HCT116 (cell line): ENCODE measurements at regions not wholly inside any gene's neighbourhood (a gene's known extent, or its start where the extent isn't known, plus 50 kb on each side); places are given as distances from the start of the nearest gene placed in this dataset.
A peak's percentile ranks its signal among the peaks of the same experiment; 100 is the strongest.

ENCODE experiments used
- ATAC-seq: fragments of 200-7000 bp; cut with Tn5 transposase; 2 replicates; pipeline ENCODE4 v1.9.1; 2020; ENCODE audit warnings: mild to moderate bottlenecking, moderate library complexity
- BruUV-seq: library from RNA; stranded (reverse); fragments of 400-500 nt; replicated peaks from 2 replicates; lab custom pipeline; 2021; lab: Mats Ljungman, UMichigan
- CTCF ChIA-PET: fragments of 300-600 bp; sonication (Branson Sonifier 250); formaldehyde crosslinking; loops from one replicate; lab custom pipeline; 2021; ENCODE audit warnings: antibody characterized with exemption; lab: Charles Lee
- POLR2A ChIA-PET: fragments of 300-600, 350-600 bp; sonication (Branson Sonifier 250); formaldehyde crosslinking; loops from one replicate; lab custom pipeline; 2021; ENCODE audit warnings: antibody characterized with exemption; lab: Charles Lee
- RAD21 ChIA-PET, 2 experiments: fragments of 300-600 bp; sonication (Branson Sonifier 250); formaldehyde crosslinking; loops; one replicate each; lab custom pipeline; 2023; ENCODE audit warnings: low total read pairs in 2 of 2; ENCODE audit not compliant: uncharacterized antibody in 2 of 2, unreplicated experiment in 2 of 2, low non-redundant PET in 1 of 2; lab: Charles Lee
- DNase-seq: peaks from one replicate; pipeline ENCODE4 v3.0.0-alpha.2; 2010; ENCODE audit warnings: low read depth, low spot score
- H2AFZ ChIP-seq: fragments of 200-600 bp; shearing (Covaris generic), sonication (generic); 2 replicates; pipeline ENCODE4 v1.6.1; 2017; ENCODE audit warnings: low read depth, mixed run types, mixed read lengths, antibody characterized with exemption, low read length; ENCODE audit not compliant: poor library complexity, severe bottlenecking
- H3K27ac ChIP-seq: 2 replicates; pipeline ENCODE4 v1.5.1; 2012; ENCODE audit warnings: low read depth, low read length
- H3K27me3 ChIP-seq: fragments of 200-600 bp; sonication (generic); 2 replicates; pipeline ENCODE4 v1.6.1; 2016; ENCODE audit warnings: mixed run types, low read length, mixed read lengths; ENCODE audit not compliant: insufficient read depth
- H3K36me3 ChIP-seq, 2 experiments: fragments of 200-500 bp in 1 of 2; fragments of 200-600 bp in 1 of 2; sonication (Bioruptor generic) in 1 of 2; sonication (generic) in 1 of 2; 2 replicates each; pipeline versions ENCODE4 v1.5.1 to v1.6.1; 2014 to 2016; ENCODE audit warnings: low read length in 2 of 2, inconsistent platforms in 1 of 2, mixed read lengths in 1 of 2, mixed run types in 1 of 2; ENCODE audit not compliant: insufficient read depth in 2 of 2, control insufficient read depth in 1 of 2
- H3K4me1 ChIP-seq, 2 experiments: fragments of 200-600 bp in 1 of 2; sonication (generic) in 1 of 2; 2 replicates each; pipeline versions ENCODE4 v1.5.1 to v1.6.1; 2012 to 2017; ENCODE audit warnings: low read length in 2 of 2, inconsistent platforms in 1 of 2, mild to moderate bottlenecking in 1 of 2, mixed read lengths in 1 of 2, mixed run types in 1 of 2, moderate library complexity in 1 of 2; ENCODE audit not compliant: insufficient read depth in 2 of 2, control insufficient read depth in 1 of 2
- H3K4me2 ChIP-seq: fragments of 200-600 bp; sonication (generic); 2 replicates; pipeline ENCODE4 v1.6.1; 2017; ENCODE audit warnings: mixed run types, low read length, mixed read lengths
- H3K4me3 ChIP-seq, 2 experiments: fragments of 200-600 bp in 1 of 2; sonication (generic) in 1 of 2; replicated peaks in 1 of 2; 2 replicates each; pipeline ENCODE4 v1.5.1; 2011 to 2016; ENCODE audit warnings: low read length in 2 of 2, control low read depth in 1 of 2, low read depth in 1 of 2, mild to moderate bottlenecking in 1 of 2, mixed read lengths in 1 of 2, mixed run types in 1 of 2
- H3K79me2 ChIP-seq: fragments of 200-600 bp; sonication (generic); 2 replicates; pipeline ENCODE4 v1.6.1; 2017; ENCODE audit warnings: mild to moderate bottlenecking, mixed run types, low read length, moderate library complexity, mixed read lengths; ENCODE audit not compliant: insufficient read depth
- H3K9ac ChIP-seq: fragments of 200-600 bp; sonication (generic); 2 replicates; pipeline ENCODE4 v1.6.1; 2016; ENCODE audit warnings: low read length, mixed read lengths
- H3K9me2 ChIP-seq: fragments of 200-600 bp; sonication (generic), shearing (Covaris generic); 2 replicates; pipeline ENCODE4 v1.6.1; 2017; ENCODE audit warnings: mixed run types, mild to moderate bottlenecking, moderate library complexity; ENCODE audit not compliant: insufficient read depth
- H3K9me3 ChIP-seq, 2 experiments: fragments of 200-500 bp in 1 of 2; fragments of 200-600 bp in 1 of 2; sonication (Bioruptor generic) in 1 of 2; sonication (generic) in 1 of 2; 2 replicates each; pipeline ENCODE4 v1.6.1; 2014 to 2017; ENCODE audit warnings: low read length in 2 of 2, mixed read lengths in 2 of 2, inconsistent platforms in 1 of 2, low read depth in 1 of 2, mild to moderate bottlenecking in 1 of 2, mixed run types in 1 of 2, moderate library complexity in 1 of 2; ENCODE audit not compliant: control insufficient read depth in 1 of 2, insufficient read depth in 1 of 2
- H4K20me1 ChIP-seq: fragments of 200-600 bp; sonication (generic), shearing (Covaris generic); 2 replicates; pipeline ENCODE4 v1.6.1; 2017; ENCODE audit warnings: mixed run types, mild to moderate bottlenecking, moderate library complexity; ENCODE audit not compliant: insufficient read depth
- ATF3 ChIP-seq: IDR thresholded peaks from 2 replicates; pipeline ENCODE4 v1.6.1; 2012
- CBX3 ChIP-seq: IDR thresholded peaks from 2 replicates; pipeline ENCODE4 v1.6.1; 2012; ENCODE audit warnings: low read depth
- CEBPB ChIP-seq: IDR thresholded peaks from 2 replicates; pipeline ENCODE4 v1.6.1; 2012; ENCODE audit warnings: low read depth
- EZH2 ChIP-seq: fragments of 200-600 bp; sonication (generic); IDR thresholded peaks from 2 replicates; pipeline ENCODE4 v1.6.1; 2017; ENCODE audit warnings: antibody characterized with exemption, mixed run types
- EZH2phosphoT487 ChIP-seq: fragments of 200-600 bp; IDR thresholded peaks from 2 replicates; pipeline ENCODE4 v1.6.1; 2018; ENCODE audit warnings: antibody characterized with exemption, borderline replicate concordance
- FOSL1 ChIP-seq: IDR thresholded peaks from 2 replicates; pipeline ENCODE4 v1.6.1; 2012; ENCODE audit warnings: low read depth
- JUND ChIP-seq: IDR thresholded peaks from 2 replicates; pipeline ENCODE4 v1.6.1; 2012
- MAX ChIP-seq: IDR thresholded peaks from 2 replicates; pipeline ENCODE4 v1.6.1; 2012
- POLR2A ChIP-seq: IDR thresholded peaks from 2 replicates; pipeline ENCODE4 v1.7.0; 2011; ENCODE audit warnings: borderline replicate concordance; ENCODE audit not compliant: insufficient read depth, insufficient read length; ENCODE audit errors: extremely low read depth
- POLR2AphosphoS5 ChIP-seq: IDR thresholded peaks from 2 replicates; pipeline ENCODE4 v1.6.1; 2011; ENCODE audit warnings: mild to moderate bottlenecking, low read depth, low read length, moderate library complexity
- RAD21 ChIP-seq: IDR thresholded peaks from 2 replicates; pipeline ENCODE4 v1.6.1; 2012; ENCODE audit warnings: low read depth, mild to moderate bottlenecking
- REST ChIP-seq: IDR thresholded peaks from 2 replicates; pipeline ENCODE4 v1.6.1; 2012; ENCODE audit warnings: low read depth
- SP1 ChIP-seq: IDR thresholded peaks from 2 replicates; pipeline ENCODE4 v1.6.1; 2012; ENCODE audit warnings: low read depth
- SRF ChIP-seq: IDR thresholded peaks from 2 replicates; pipeline ENCODE4 v1.6.1; 2012; ENCODE audit warnings: low read depth
- TCF7L2 ChIP-seq: IDR thresholded peaks from 2 replicates; pipeline ENCODE4 v1.7.0; 2011; ENCODE audit warnings: borderline replicate concordance, inconsistent platforms; ENCODE audit not compliant: insufficient read depth, insufficient read length; ENCODE audit errors: extremely low read depth
- ZBTB33 ChIP-seq: IDR thresholded peaks from 2 replicates; pipeline ENCODE4 v1.6.1; 2011; ENCODE audit warnings: mild to moderate bottlenecking, low read length, moderate library complexity; ENCODE audit not compliant: insufficient replicate concordance; ENCODE audit errors: extremely low read depth
- ZFX ChIP-seq: fragments of 450-650 bp; IDR thresholded peaks from 2 replicates; pipeline ENCODE4 v1.6.1; 2017
- ZNF274 ChIP-seq: fragments of 200-500 bp; sonication (Bioruptor generic); IDR thresholded peaks from 2 replicates; pipeline ENCODE4 v1.6.1; 2014; ENCODE audit warnings: mild to moderate bottlenecking, low read depth, low read length, inconsistent platforms
- intact Hi-C: fragments of 100-400 bp; cut with micrococcal nuclease; formaldehyde crosslinking; loops from 2 replicates; pipeline ENCODE4 v1.10.0; 2022

- Histone ChIP-seq H3K79me2 (no peaks in the 10 kb centered on the region), H3K36me3 (no peaks in the 10 kb centered on the region), H3K27ac (peak overlapping the region; percentile 20; the same call in 1 of the 2 replicates), H3K27me3 (no peaks in the 10 kb centered on the region), H3K4me3 (peak overlapping the region; percentile 36 to 55), H3K4me2 (peak overlapping the region; percentile 87), H3K9me3 (no peaks in the 10 kb centered on the region), H3K9ac (peak overlapping the region; percentile 46), H4K20me1 (no peaks in the 10 kb centered on the region), H3K4me1 (peaks cover 18 to 24% of the 10 kb centered on the region in 2 experiments; a peak in 3 of 4 replicates), H2AFZ (peak overlapping the region; percentile 98), H3K9me2 (no peaks in the 10 kb centered on the region)
- peak; percentile 74 for TF ChIP-seq FOSL1
- no peak for TF ChIP-seq EZH2phosphoT487
- no peak for TF ChIP-seq ZNF274
- peak; percentile 64 for TF ChIP-seq SP1
- no peak for TF ChIP-seq POLR2A
- no peak for TF ChIP-seq SRF
- peak; percentile 89 for TF ChIP-seq TCF7L2
- TF ChIP-seq ATF3, result no peak
- peak; percentile 52 for TF ChIP-seq ZBTB33
- peak; percentile 54; the same call in 1 of the 2 replicates for TF ChIP-seq POLR2AphosphoS5
- peak; percentile 30 for TF ChIP-seq RAD21
- TF ChIP-seq ZFX, result no peak
- peak; percentile 81 for TF ChIP-seq JUND
- no peak for TF ChIP-seq EZH2
- no peak for TF ChIP-seq REST
- TF ChIP-seq MAX, result peak; percentile 90
- TF ChIP-seq CBX3, result 0 out of 2 replicates have a peak, but pooled peaks have one; percentile 64
- TF ChIP-seq CEBPB, result peak; percentile 22; the same call in 1 of the 2 replicates
- RAD21 ChIA-PET, result no interaction called here
- DNase-seq (peak; percentile 81), ATAC-seq (peak; percentile 90)
- intact Hi-C loops, result loop anchor here (5.0 kb wide), 1 partner anchor 126 kb away; no protein-coding TSS in a partner anchor
- no TSS peak for BruUV-seq
- CTCF ChIA-PET, result interaction anchor here (0.6 to 1.6 kb wide), 4 partner anchors 61 to 330 kb away, joined by 3 read pairs; no protein-coding TSS in a partner anchor
- POLR2A ChIA-PET, result interaction anchor here (0.7 kb wide), 1 partner anchor 19 kb away, joined by 3 read pairs; no protein-coding TSS in a partner anchor
These were observed 230.4 kb upstream of the AGAP1 start for GRCh38 chr2:235263205-235264120.
